ENCODE measurements at regions not wholly inside any gene's neighbourhood (a gene's known extent, or its start where the extent isn't known, plus 50 kb on each side); places are given as distances from the start of the nearest gene placed in this dataset.

DNA sequence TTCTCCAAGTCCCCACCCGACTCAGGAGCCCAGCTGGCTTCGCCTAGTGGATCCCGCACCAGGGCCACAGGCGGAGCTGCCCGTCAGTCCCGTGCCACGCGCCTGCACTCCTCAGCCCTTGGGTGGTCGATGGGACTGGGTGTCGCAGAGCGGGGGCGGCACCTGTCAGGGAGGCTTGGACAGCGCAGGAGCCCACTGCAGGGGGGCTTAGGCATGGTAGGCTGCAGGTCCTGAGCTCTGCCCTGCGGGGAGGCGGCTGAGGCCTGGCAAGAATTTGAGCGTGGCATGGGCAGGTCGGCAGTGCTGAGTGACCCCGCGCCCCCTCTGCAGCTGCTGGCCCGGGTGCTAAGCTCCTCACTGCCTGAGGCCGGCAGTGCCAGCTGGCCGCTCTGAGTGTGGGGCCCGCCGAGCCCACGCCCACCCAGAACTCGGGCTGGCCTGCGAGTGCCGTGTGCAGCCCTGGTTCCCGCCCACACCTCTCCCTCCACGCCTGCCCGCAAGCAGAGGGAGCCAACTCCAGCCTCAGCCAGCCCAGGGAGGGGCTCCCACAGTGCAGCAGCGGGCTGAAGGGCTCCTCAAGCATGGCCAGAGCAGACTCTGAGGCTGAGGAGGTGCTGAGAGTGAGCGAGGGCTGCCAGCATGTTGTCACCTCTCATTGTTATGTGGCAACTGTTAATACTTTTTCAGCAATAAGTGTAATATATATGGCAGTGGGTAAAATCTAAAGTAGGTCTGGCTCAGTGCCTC, 548.4 kb upstream of the BRINP3 start:
- Histone ChIP-seq H3K9me3 (no peaks in the 10 kb centered on the region), H3K27me3 (no peaks in the 10 kb centered on the region), H3K27ac (no peak overlapping the region), H3K36me3 (no peaks in the 10 kb centered on the region), H3K4me1 (no peaks in the 10 kb centered on the region), H3K4me3 (no peak overlapping the region)
- 93% methylated on average over 33 of the region's 33 CpGs for WGBS, 2 donors
- DNase-seq, result peak; percentile 46
- no peak for TF ChIP-seq POLR2A (IDR thresholded peaks at IDR 0.05)
- no peak for TF ChIP-seq EP300 (IDR thresholded peaks at IDR 0.05)
- no peak for TF ChIP-seq POLR2AphosphoS5 (IDR thresholded peaks at IDR 0.05)
- TF ChIP-seq CTCF (IDR thresholded peaks at IDR 0.05), result no peak
- intact Hi-C loops (cut with DNase I), result no loop called here

GRCh38 chr1:191026828-191027227, 549.2 kb upstream of the BRINP3 start:
- TF ChIP-seq CTCF (IDR thresholded peaks at IDR 0.05), result no peak
- no peak for TF ChIP-seq EP300 (IDR thresholded peaks at IDR 0.05)
- no peak for TF ChIP-seq POLR2A (IDR thresholded peaks at IDR 0.05)
- TF ChIP-seq POLR2AphosphoS5 (IDR thresholded peaks at IDR 0.05), result no peak
- peak; percentile 48 for DNase-seq
- H3K27me3 ChIP-seq, result no peaks in the 10 kb centered on the region
- no peaks in the 10 kb centered on the region for H3K36me3 ChIP-seq
- 80 to 86% methylated on average over 5 of the region's 5 CpGs for WGBS, 2 donors
- no peak overlapping the region for H3K27ac ChIP-seq
- intact Hi-C loops (cut with DNase I), result no loop called here
- H3K4me1 ChIP-seq, result no peaks in the 10 kb centered on the region
- H3K9me3 ChIP-seq, result no peaks in the 10 kb centered on the region
- no peak overlapping the region for H3K4me3 ChIP-seq

GRCh38 chr1:191034132-191034531, 556.5 kb upstream of the BRINP3 start:
- no peaks in the 10 kb centered on the region for H3K9me3 ChIP-seq
- H3K36me3 ChIP-seq, result no peaks in the 10 kb centered on the region
- H3K4me3 ChIP-seq, result no peak overlapping the region
- TF ChIP-seq CTCF (IDR thresholded peaks at IDR 0.05) (no peak), POLR2AphosphoS5 (IDR thresholded peaks at IDR 0.05) (no peak)
- WGBS, 2 donors, result 80 to 87% methylated on average over 2 of the region's 2 CpGs
- H3K4me1 ChIP-seq, result no peaks in the 10 kb centered on the region
- H3K27me3 ChIP-seq, result no peaks in the 10 kb centered on the region
- no peak overlapping the region for H3K27ac ChIP-seq
- no peak for DNase-seq
- intact Hi-C loops (cut with DNase I), result no loop called here

DNA sequence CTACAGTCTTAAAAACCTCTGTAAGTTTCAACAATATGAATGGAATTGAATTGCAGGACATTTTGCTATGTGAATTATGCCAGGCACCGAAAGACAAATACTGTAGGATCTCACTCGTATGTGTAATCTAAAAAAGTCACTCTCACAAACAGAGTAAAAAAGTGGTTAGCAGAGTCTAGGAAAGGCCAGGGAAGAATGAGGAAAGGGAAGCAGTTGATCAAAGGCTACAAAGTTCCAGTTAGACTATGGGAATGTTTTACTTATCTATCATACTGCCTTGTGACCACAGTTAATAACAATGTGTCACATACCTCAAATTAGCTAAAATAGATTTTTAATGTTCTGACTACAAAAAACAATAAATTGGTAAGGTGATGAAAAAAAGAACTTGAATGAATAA, 565.4 kb upstream of the BRINP3 start:
- Histone ChIP-seq H3K36me3 (no peaks in the 10 kb centered on the region), H3K27ac (no peak overlapping the region), H3K4me1 (no peaks in the 10 kb centered on the region), H3K9me3 (no peaks in the 10 kb centered on the region), H3K4me3 (no peak overlapping the region), H3K27me3 (no peaks in the 10 kb centered on the region)
- DNase-seq, result no peak
- intact Hi-C loops (cut with DNase I), result no loop called here
- TF ChIP-seq POLR2AphosphoS5 (IDR thresholded peaks at IDR 0.05) (no peak), POLR2A (IDR thresholded peaks at IDR 0.05) (no peak), CTCF (IDR thresholded peaks at IDR 0.05) (no peak), EP300 (IDR thresholded peaks at IDR 0.05) (no peak)
- 70 to 82% methylated on average over 2 of the region's 2 CpGs for WGBS, 2 donors

DNA sequence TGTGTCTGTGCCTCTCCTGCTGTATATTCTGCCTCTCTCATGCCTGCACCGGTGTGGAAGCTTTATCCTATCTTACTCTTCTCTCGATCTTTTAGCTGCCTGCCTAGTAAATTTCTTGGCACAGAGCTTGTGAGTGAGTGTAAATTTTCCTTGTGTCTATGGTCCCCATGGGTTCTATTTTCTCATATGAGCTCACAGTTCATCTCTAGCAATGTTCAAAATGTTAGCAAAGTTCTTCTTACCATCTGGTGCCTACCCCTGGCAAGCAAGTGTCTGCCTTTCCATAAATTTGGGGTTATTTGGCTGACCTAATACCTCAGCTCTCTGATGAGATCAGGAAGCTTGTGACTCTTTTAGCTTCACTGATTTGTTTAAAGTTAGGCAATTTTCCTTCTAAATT, 572.1 kb upstream of the BRINP3 start:
- no peaks in the 10 kb centered on the region for H3K9me3 ChIP-seq
- no peak for TF ChIP-seq POLR2AphosphoS5 (IDR thresholded peaks at IDR 0.05)
- no peak for TF ChIP-seq EP300 (IDR thresholded peaks at IDR 0.05)
- TF ChIP-seq POLR2A (IDR thresholded peaks at IDR 0.05), result no peak
- no peak for TF ChIP-seq CTCF (IDR thresholded peaks at IDR 0.05)
- H3K27me3 ChIP-seq, result no peaks in the 10 kb centered on the region
- no peaks in the 10 kb centered on the region for H3K36me3 ChIP-seq
- no peak overlapping the region for H3K27ac ChIP-seq
- H3K4me3 ChIP-seq, result no peak overlapping the region
- 64 to 80% methylated on average over 2 of the region's 2 CpGs for WGBS, 2 donors
- intact Hi-C loops (cut with DNase I), result no loop called here
- H3K4me1 ChIP-seq, result no peaks in the 10 kb centered on the region
- no peak for DNase-seq
